Nephron progenitor cell (in vitro differentiated cells): ENCODE measurements at regions not wholly inside any gene's neighbourhood (a gene's known extent, or its start where the extent isn't known, plus 50 kb on each side); places are given as distances from the start of the nearest gene placed in this dataset.

Experiments used
- DNase-seq: peaks from one replicate; pipeline ENCODE4 v3.0.0; 2021
- H3K27ac Mint-ChIP-seq: 2 replicates; pipeline ENCODE4 v1.8.0; 2021; ENCODE audit warnings: mild to moderate bottlenecking, moderate library complexity, mixed read lengths
- H3K27me3 Mint-ChIP-seq: 2 replicates; pipeline ENCODE4 v1.8.0; 2021; ENCODE audit warnings: mild to moderate bottlenecking, low read depth, mixed read lengths; ENCODE audit not compliant: poor library complexity
- H3K36me3 Mint-ChIP-seq: 2 replicates; pipeline ENCODE4 v1.8.0; 2021; ENCODE audit warnings: low read depth, mixed read lengths
- H3K4me1 Mint-ChIP-seq: 2 replicates; pipeline ENCODE4 v1.8.0; 2021; ENCODE audit warnings: mixed read lengths
- H3K4me3 Mint-ChIP-seq: 2 replicates; pipeline ENCODE4 v1.8.0; 2021; ENCODE audit warnings: mild to moderate bottlenecking, moderate library complexity, mixed read lengths
- H3K9me3 Mint-ChIP-seq: 2 replicates; pipeline ENCODE4 v1.8.0; 2021; ENCODE audit warnings: mild to moderate bottlenecking, moderate library complexity, mixed read lengths
- TF ChIP-seq, protein P1 (sequence below): fragments of 200-600 bp; sonication (generic); IDR thresholded peaks from 2 replicates; pipeline ENCODE4 v1.5.0; 2021; ENCODE audit warnings: antibody characterized with exemption

DNA sequence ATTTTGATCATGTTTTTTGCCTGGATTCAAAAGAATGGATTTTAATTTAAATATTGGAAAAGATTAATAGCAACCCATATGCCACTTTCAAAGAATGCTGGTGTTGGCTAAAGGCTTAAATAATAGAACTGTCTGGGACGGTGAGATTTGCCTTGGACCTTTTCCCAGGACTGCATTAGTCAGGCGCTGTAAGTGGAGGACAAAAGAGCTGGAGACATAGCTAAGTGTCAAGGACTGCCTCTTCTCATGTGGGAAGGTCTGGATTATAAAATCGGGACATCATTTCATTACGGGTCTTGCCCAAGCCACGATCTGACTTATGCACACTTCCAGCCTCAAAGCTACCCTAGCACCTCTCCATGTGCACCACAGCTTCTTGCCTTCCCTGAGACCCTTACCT lies 458.5 kb upstream of the DEPDC1 start:
- peaks cover 6% of the 10 kb centered on the region for H3K9me3 Mint-ChIP-seq
- DNase-seq, result no peak
- no peaks in the 10 kb centered on the region for H3K36me3 Mint-ChIP-seq
- H3K27me3 Mint-ChIP-seq, result peaks cover 3% of the 10 kb centered on the region
- TF ChIP-seq, protein P1, sequence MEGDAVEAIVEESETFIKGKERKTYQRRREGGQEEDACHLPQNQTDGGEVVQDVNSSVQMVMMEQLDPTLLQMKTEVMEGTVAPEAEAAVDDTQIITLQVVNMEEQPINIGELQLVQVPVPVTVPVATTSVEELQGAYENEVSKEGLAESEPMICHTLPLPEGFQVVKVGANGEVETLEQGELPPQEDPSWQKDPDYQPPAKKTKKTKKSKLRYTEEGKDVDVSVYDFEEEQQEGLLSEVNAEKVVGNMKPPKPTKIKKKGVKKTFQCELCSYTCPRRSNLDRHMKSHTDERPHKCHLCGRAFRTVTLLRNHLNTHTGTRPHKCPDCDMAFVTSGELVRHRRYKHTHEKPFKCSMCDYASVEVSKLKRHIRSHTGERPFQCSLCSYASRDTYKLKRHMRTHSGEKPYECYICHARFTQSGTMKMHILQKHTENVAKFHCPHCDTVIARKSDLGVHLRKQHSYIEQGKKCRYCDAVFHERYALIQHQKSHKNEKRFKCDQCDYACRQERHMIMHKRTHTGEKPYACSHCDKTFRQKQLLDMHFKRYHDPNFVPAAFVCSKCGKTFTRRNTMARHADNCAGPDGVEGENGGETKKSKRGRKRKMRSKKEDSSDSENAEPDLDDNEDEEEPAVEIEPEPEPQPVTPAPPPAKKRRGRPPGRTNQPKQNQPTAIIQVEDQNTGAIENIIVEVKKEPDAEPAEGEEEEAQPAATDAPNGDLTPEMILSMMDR, result no peak
- H3K4me3 Mint-ChIP-seq, result no peak overlapping the region
- no peak overlapping the region for H3K27ac Mint-ChIP-seq
- peaks cover 18% of the 10 kb centered on the region for H3K4me1 Mint-ChIP-seq

DNA sequence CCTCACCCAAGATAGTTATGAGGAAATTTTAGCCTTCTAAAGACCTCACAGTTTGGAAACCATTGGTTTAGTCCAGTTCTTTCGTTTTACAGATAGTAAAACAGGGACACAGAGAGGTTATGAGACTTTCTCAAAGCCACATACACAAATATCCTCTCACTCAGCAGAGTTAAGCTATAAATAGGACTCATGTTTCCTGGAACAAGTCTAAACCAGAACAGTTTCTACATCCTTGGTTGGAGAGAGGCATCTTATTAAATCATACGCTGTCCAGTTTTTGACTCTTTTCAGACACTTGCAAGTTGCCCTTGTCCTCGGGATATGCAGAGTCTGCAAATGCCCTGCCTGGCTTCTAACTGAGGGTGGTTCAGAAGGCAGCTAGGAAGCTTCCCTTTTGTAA lies 462.1 kb upstream of the DEPDC1 start:
- Mint-ChIP-seq H3K9me3 (no peaks in the 10 kb centered on the region), H3K36me3 (no peaks in the 10 kb centered on the region), H3K4me3 (no peak overlapping the region), H3K27ac (no peak overlapping the region), H3K4me1 (peaks cover 27% of the 10 kb centered on the region), H3K27me3 (peaks cover 5% of the 10 kb centered on the region)
- DNase-seq, result no peak
- TF ChIP-seq, protein P1, result no peak

DNA sequence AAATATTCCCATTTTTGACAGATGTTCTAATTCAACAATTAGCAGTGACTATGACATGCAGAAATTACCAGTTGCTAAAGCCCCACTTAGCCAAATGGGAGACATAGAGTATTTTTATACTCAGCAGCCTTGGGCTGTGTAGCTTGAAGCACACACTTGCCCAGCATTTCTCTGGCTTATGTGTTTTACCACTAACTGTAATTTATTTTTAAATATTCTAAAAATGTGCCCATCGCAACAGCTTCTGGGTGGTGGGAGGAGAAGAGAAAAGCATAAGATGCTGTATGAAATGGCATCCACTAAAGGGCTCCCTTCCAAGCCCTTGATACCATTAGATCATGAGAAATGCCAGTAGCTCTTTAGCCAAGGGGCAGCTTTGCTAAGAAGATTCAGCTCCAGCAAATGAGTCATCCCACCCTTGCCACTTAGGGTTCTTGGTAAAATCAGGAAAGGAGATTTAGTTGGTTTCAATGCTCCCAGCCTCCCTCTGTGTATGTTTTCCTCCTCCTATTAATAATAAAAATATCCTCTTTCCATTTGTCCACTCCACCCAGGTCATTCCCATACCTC lies 462.7 kb upstream of the DEPDC1 start:
- no peak for DNase-seq
- Mint-ChIP-seq H3K4me1 (peaks cover 25% of the 10 kb centered on the region), H3K27ac (no peak overlapping the region), H3K27me3 (peaks cover 5% of the 10 kb centered on the region), H3K4me3 (no peak overlapping the region), H3K9me3 (no peaks in the 10 kb centered on the region), H3K36me3 (no peaks in the 10 kb centered on the region)
- TF ChIP-seq, protein P1, result no peak

DNA sequence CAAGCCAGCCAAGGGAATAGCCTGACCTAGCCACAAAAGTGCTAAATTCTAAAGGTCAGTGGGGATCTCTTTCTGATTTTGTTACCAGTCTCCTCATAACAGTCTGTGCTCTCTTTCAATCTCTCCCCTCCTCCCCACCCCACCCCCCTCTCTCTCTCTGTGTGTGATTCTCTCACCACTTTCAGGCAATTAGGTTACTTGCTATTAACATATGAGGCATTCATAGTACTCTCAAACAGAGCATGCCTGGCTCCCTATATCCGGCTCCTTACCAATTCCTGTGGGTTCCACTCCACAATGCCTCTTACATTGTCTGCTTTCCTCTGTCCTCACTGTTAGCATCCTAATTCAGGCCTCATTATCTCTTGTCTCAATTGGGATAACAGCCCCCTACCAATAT lies 464.3 kb upstream of the DEPDC1 start:
- H3K36me3 Mint-ChIP-seq, result no peaks in the 10 kb centered on the region
- peaks cover 13% of the 10 kb centered on the region for H3K4me1 Mint-ChIP-seq
- H3K4me3 Mint-ChIP-seq, result no peak overlapping the region
- no peaks in the 10 kb centered on the region for H3K9me3 Mint-ChIP-seq
- no peak for DNase-seq
- no peak overlapping the region for H3K27ac Mint-ChIP-seq
- TF ChIP-seq, protein P1, result no peak
- peaks cover 5% of the 10 kb centered on the region for H3K27me3 Mint-ChIP-seq

DNA sequence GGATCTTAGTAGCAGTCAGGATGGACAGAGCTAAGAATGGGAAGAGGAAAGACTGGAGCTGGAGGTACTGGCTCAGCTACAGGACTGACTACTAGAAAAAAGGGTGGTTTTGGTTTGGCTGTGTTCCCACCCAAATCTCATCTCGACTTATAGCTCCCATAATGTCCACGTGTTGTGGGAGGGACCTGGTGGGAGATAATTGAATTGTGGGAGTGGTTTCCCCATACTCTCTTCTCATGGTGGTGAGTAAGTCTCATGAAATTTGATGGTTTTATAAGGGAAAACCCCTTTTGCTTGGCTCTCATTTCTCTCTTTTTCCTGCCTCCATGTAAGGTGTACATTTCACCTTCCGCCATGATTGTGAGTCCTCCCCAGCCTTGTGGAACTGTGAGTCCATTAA lies 466.5 kb upstream of the DEPDC1 start:
- no peak for DNase-seq
- Mint-ChIP-seq H3K9me3 (no peaks in the 10 kb centered on the region), H3K4me3 (no peak overlapping the region), H3K27me3 (peaks cover 5% of the 10 kb centered on the region), H3K4me1 (peaks cover 10% of the 10 kb centered on the region), H3K36me3 (no peaks in the 10 kb centered on the region), H3K27ac (peak overlapping the region; percentile 23)
- TF ChIP-seq, protein P1, result no peak

DNA sequence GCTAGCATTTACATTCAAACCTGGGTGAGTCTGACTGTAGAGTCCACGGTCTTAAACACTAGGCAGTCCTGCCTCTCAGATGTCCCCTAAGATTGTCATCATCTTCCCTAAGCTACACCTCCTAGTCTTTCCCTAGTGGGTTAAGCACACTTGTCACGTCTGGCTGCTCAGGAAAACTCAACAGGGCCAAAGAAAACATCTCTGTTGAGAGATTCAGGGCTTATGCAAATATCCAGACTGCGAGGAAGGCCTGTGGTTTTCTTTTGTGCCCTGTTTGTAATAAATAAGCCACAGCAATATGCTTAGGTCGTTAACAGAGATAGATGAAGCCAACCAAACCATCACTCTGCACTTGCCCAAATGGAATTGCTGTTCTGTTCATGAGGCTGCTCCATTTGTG lies 472.6 kb upstream of the DEPDC1 start:
- peak overlapping the region; percentile 55 for H3K27ac Mint-ChIP-seq
- H3K27me3 Mint-ChIP-seq, result no peaks in the 10 kb centered on the region
- H3K4me3 Mint-ChIP-seq, result no peak overlapping the region
- TF ChIP-seq, protein P1, result no peak
- no peak for DNase-seq
- no peaks in the 10 kb centered on the region for H3K9me3 Mint-ChIP-seq
- H3K36me3 Mint-ChIP-seq, result no peaks in the 10 kb centered on the region
- peaks cover 19% of the 10 kb centered on the region for H3K4me1 Mint-ChIP-seq
